Activated naive CD8-positive, alpha-beta T cell treated with anti-CD3 and anti-CD28 coated beads, Interleukin-2, amount 10 ng/mL, durations not matched to agents 7 days and 5 days (primary cell): ENCODE measurements at regions not wholly inside any gene's neighbourhood (a gene's known extent, or its start where the extent isn't known, plus 50 kb on each side); places are given as distances from the start of the nearest gene placed in this dataset.

Source experiments
- ATAC-seq: fragments of 150-1000 bp; cut with Tn5 transposase; one replicate; pipeline ENCODE4 v1.10.0; 2021; ENCODE audit warnings: low read depth, moderate library complexity
- POLR2A ChIA-PET: fragments of 350-600 bp; sonication (Branson Sonifier 250); formaldehyde crosslinking; loops from one replicate; lab custom pipeline; 2021; ENCODE audit warnings: antibody characterized with exemption; lab: Charles Lee
- DNase-seq: peaks from one replicate; pipeline ENCODE4 v3.0.0; 2021
- H3K27ac Mint-ChIP-seq: one replicate; pipeline ENCODE4 v1.8.0; 2022; ENCODE audit warnings: mild to moderate bottlenecking, mixed read lengths
- H3K27me3 Mint-ChIP-seq: one replicate; pipeline ENCODE4 v1.8.0; 2022; ENCODE audit warnings: mild to moderate bottlenecking, moderate library complexity, mixed read lengths
- H3K36me3 Mint-ChIP-seq: one replicate; pipeline ENCODE4 v1.8.0; 2021; ENCODE audit warnings: mild to moderate bottlenecking, mixed read lengths
- H3K4me1 Mint-ChIP-seq: one replicate; pipeline ENCODE4 v1.8.0; 2021; ENCODE audit warnings: mixed read lengths
- H3K4me3 Mint-ChIP-seq: one replicate; pipeline ENCODE4 v1.8.0; 2022; ENCODE audit warnings: mild to moderate bottlenecking, moderate library complexity, mixed read lengths
- H3K9me3 Mint-ChIP-seq: one replicate; pipeline ENCODE4 v1.8.0; 2021; ENCODE audit warnings: mixed read lengths

- Mint-ChIP-seq H3K4me1 (no peaks in the 10 kb centered on the region), H3K4me3 (no peak overlapping the region), H3K27ac (no peak overlapping the region), H3K36me3 (no peaks in the 10 kb centered on the region), H3K9me3 (no peaks in the 10 kb centered on the region), H3K27me3 (no peaks in the 10 kb centered on the region)
- POLR2A ChIA-PET = no interaction called here
- ATAC-seq (no peak), DNase-seq (no peak)
These were observed 198.6 kb upstream of the ESRRG start for GRCh38 chr1:216921866-216922265.

DNA sequence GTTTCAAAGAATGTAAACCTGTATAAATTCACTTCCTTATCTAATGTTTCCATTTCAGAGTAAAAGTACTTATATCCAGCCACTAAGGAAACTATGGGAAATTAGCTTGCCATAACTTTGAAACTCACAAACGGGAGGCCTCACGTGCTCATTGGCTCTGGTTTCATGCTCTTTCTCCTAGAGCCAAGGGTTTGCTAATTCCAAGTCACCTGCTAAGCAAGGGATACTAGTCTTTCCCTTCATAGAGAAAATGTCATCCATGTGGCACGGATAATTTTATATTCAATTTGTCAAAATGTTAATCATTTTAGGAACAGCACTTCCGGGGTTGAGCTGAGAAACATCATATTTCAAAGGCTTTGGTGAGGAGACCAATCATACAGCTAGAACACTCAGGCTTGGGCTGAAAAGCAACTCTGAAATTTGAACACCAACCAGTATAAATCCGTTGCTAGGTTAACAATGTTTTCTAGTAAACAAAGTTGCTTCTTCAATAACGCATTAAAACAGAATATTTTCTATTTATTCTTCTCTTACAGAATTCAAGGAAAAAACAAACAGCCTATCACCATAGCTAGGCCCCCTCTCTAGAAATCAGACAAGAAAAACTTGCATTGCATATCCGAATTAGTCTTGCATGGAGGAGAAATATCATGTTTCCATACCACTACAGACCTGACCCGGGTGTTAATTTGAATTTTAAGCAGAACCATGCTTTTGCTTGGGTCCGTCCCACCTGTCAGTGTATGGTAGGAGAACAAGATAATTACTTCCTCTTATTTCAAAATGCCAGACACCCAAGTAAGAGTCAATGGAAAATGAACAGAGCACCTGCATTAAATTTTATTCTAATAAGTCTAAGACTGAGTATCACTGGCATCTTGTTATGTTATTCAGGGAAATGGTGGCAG lies 196.1 kb upstream of the ESRRG start:
- Mint-ChIP-seq H3K27me3 (no peaks in the 10 kb centered on the region), H3K4me1 (no peaks in the 10 kb centered on the region), H3K36me3 (no peaks in the 10 kb centered on the region), H3K9me3 (no peaks in the 10 kb centered on the region), H3K27ac (no peak overlapping the region), H3K4me3 (no peak overlapping the region)
- POLR2A ChIA-PET = no interaction called here
- ATAC-seq = no peak
- DNase-seq = no peak

DNA sequence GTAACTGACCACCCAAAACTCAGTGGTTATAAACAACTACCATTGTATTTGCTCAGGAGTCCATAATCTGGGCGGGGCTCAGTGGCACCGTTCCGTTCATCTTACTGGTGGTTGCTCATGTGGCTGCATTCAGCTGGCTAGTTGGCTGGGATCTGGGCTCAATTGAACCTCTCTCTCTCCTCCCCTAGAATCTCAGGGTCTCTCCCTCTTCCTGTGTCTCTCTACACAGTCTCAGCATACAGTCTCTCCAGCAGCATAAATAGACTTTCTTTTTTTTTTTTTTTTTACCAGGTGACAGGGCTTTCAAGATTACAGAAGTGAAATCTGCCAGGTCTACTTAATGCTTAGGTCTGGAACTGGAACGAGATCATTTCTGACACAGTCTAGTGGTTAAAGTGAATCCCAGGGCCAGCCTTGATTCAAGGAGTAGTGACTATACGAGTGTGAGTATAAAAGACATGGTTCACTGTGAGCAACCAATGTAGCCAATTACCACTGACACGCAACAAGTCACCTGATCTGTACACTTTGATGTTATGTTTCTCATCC lies 193.7 kb upstream of the ESRRG start:
- H3K27ac Mint-ChIP-seq = no peak overlapping the region
- H3K9me3 Mint-ChIP-seq = no peaks in the 10 kb centered on the region
- POLR2A ChIA-PET = no interaction called here
- no peaks in the 10 kb centered on the region for H3K4me1 Mint-ChIP-seq
- H3K4me3 Mint-ChIP-seq = no peak overlapping the region
- DNase-seq (no peak), ATAC-seq (no peak)
- no peaks in the 10 kb centered on the region for H3K27me3 Mint-ChIP-seq
- no peaks in the 10 kb centered on the region for H3K36me3 Mint-ChIP-seq

- Mint-ChIP-seq H3K9me3 (no peaks in the 10 kb centered on the region), H3K4me3 (no peak overlapping the region), H3K4me1 (no peaks in the 10 kb centered on the region), H3K27ac (no peak overlapping the region), H3K36me3 (no peaks in the 10 kb centered on the region), H3K27me3 (no peaks in the 10 kb centered on the region)
- ATAC-seq (no peak), DNase-seq (no peak)
- POLR2A ChIA-PET = no interaction called here
These were observed 191.7 kb upstream of the ESRRG start for GRCh38 chr1:216914974-216915373.

DNA sequence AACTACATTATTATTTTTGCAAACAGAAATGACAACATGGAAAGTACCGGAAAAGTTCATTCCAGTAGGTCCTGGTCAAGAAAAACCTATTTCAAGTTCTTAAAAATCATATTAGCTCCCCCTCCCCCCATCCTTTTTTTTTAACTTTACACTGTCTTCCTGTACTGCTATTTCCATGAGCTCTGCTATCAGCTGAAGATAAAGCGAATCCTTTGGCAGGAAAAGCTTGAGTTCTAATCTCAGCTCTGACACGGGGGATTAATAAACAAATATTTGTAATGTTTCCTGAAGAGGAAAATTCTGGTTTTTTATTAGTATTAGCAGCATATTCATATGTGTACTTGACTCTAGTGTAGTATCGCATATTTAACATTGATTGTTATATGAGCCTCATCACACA lies 190.7 kb upstream of the ESRRG start:
- Mint-ChIP-seq H3K36me3 (no peaks in the 10 kb centered on the region), H3K4me3 (no peak overlapping the region), H3K4me1 (no peaks in the 10 kb centered on the region), H3K27ac (no peak overlapping the region), H3K27me3 (no peaks in the 10 kb centered on the region), H3K9me3 (no peaks in the 10 kb centered on the region)
- DNase-seq (no peak), ATAC-seq (no peak)
- POLR2A ChIA-PET = no interaction called here

GRCh38 chr1:216910081-216910840 lies 187.0 kb upstream of the ESRRG start:
- POLR2A ChIA-PET = no interaction called here
- no peaks in the 10 kb centered on the region for H3K36me3 Mint-ChIP-seq
- no peaks in the 10 kb centered on the region for H3K4me1 Mint-ChIP-seq
- DNase-seq = no peak
- no peak for ATAC-seq
- no peaks in the 10 kb centered on the region for H3K27me3 Mint-ChIP-seq
- H3K9me3 Mint-ChIP-seq = no peaks in the 10 kb centered on the region
- H3K4me3 Mint-ChIP-seq = no peak overlapping the region
- no peak overlapping the region for H3K27ac Mint-ChIP-seq

- POLR2A ChIA-PET = no interaction called here
- Mint-ChIP-seq H3K4me3 (no peak overlapping the region), H3K27me3 (no peaks in the 10 kb centered on the region), H3K9me3 (no peaks in the 10 kb centered on the region), H3K36me3 (no peaks in the 10 kb centered on the region), H3K4me1 (no peaks in the 10 kb centered on the region), H3K27ac (no peak overlapping the region)
- ATAC-seq (no peak), DNase-seq (no peak)
These were observed 184.9 kb upstream of the ESRRG start for GRCh38 chr1:216908126-216908525.

GRCh38 chr1:216907100-216907499 lies 183.9 kb upstream of the ESRRG start:
- Mint-ChIP-seq H3K27me3 (no peaks in the 10 kb centered on the region), H3K4me3 (no peak overlapping the region), H3K4me1 (no peaks in the 10 kb centered on the region), H3K9me3 (no peaks in the 10 kb centered on the region), H3K36me3 (no peaks in the 10 kb centered on the region), H3K27ac (no peak overlapping the region)
- no peak for DNase-seq
- POLR2A ChIA-PET = no interaction called here
- ATAC-seq = no peak

GRCh38 chr1:216905781-216906180 lies 182.6 kb upstream of the ESRRG start:
- no peaks in the 10 kb centered on the region for H3K36me3 Mint-ChIP-seq
- POLR2A ChIA-PET = no interaction called here

DNA sequence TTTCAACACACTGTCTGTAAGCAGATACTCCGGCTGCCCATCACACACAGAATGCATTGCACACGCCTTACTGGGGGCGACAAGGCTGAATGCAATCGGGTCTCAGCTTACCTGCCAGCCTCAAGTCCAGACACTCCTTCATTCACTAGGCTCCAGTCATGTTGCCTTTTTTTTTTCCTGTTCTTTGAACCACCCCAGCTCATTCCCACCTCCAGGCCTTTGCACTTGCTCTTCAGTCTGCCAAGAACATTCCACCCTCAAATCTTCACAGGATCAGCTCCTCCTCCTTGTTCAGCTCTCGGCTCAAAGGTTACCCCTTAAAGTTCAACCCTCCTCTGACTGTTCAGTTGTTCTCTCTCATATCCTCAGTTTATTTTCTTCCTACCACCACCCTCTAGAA lies 181.9 kb upstream of the ESRRG start:
- no peaks in the 10 kb centered on the region for H3K9me3 Mint-ChIP-seq
- no peak overlapping the region for H3K4me3 Mint-ChIP-seq
- no peak overlapping the region for H3K27ac Mint-ChIP-seq
- H3K27me3 Mint-ChIP-seq = no peaks in the 10 kb centered on the region
- no peak for DNase-seq
- POLR2A ChIA-PET = no interaction called here
- no peaks in the 10 kb centered on the region for H3K36me3 Mint-ChIP-seq
- no peak for ATAC-seq
- H3K4me1 Mint-ChIP-seq = no peaks in the 10 kb centered on the region

More at GRCh38 chr1:216905781-216906180, 182.6 kb upstream of the ESRRG start:
- Mint-ChIP-seq H3K4me1 (no peaks in the 10 kb centered on the region), H3K27ac (no peak overlapping the region), H3K9me3 (no peaks in the 10 kb centered on the region), H3K4me3 (no peak overlapping the region), H3K27me3 (no peaks in the 10 kb centered on the region)
- no peak for DNase-seq
- no peak for ATAC-seq

GRCh38 chr1:216904471-216904870 lies 181.2 kb upstream of the ESRRG start:
- no peaks in the 10 kb centered on the region for H3K4me1 Mint-ChIP-seq
- H3K4me3 Mint-ChIP-seq = no peak overlapping the region
- no peaks in the 10 kb centered on the region for H3K36me3 Mint-ChIP-seq
- ATAC-seq (no peak), DNase-seq (no peak)
- no peak overlapping the region for H3K27ac Mint-ChIP-seq
- no peaks in the 10 kb centered on the region for H3K27me3 Mint-ChIP-seq
- POLR2A ChIA-PET = no interaction called here
- no peaks in the 10 kb centered on the region for H3K9me3 Mint-ChIP-seq

DNA sequence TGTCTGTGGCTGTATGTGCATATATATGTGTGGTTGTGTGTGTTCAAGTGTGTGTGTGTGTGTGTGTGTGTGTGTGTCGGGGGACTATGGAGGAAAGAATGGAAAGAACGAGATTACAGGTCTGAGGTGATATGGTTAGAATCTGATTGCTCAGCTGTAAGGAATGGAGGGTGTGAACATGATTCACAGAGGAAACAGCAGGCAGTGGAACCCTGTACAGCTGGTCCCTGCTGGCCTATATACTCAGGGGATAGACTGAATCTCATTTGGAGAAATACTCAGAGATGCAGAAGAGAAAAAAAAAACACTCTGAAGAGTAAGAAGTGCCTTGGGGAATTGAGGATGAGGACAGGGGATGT lies 180.1 kb upstream of the ESRRG start:
- H3K36me3 Mint-ChIP-seq = no peaks in the 10 kb centered on the region
- DNase-seq (no peak), ATAC-seq (no peak)
- H3K4me1 Mint-ChIP-seq = no peaks in the 10 kb centered on the region
- no peaks in the 10 kb centered on the region for H3K27me3 Mint-ChIP-seq
- H3K4me3 Mint-ChIP-seq = no peak overlapping the region
- POLR2A ChIA-PET = no interaction called here
- H3K27ac Mint-ChIP-seq = no peak overlapping the region
- no peaks in the 10 kb centered on the region for H3K9me3 Mint-ChIP-seq

DNA sequence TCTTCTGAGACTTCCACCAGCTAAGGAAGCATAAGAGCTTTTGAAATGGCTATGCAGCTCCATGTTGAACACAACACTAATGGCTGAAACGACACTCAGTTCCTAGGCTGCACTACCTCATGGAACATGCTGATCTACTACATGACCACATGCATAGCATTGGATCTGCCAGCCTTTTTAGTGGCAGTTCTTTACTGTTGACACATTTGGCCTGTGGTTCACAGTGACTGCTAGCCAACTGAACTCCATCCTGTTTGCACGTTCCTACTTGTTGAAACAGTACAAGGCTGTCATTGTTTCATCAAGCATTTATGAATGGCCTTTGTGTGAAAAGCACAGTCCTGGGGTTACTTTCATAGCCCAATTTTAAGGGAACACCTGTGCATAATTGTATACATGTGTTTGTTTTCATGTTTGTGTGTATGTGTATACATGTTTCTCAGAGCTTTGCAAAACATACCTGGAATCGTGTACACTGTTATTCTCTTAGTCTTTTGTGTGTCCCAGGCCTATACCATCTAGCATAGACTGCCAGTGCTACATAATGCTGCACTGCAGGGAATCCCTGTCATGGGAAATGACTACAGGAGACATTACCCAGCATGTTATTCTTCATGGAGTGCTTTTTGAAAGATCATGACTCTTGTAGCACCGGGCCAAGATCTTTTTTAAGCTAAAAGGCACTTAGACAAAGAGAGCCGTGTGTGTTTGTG lies 179.6 kb upstream of the ESRRG start:
- POLR2A ChIA-PET = no interaction called here

More for the DNA sequence above, 179.6 kb upstream of the ESRRG start:
- no peak for ATAC-seq
- Mint-ChIP-seq H3K36me3 (no peaks in the 10 kb centered on the region), H3K27ac (no peak overlapping the region), H3K9me3 (no peaks in the 10 kb centered on the region), H3K4me3 (no peak overlapping the region), H3K27me3 (no peaks in the 10 kb centered on the region), H3K4me1 (no peaks in the 10 kb centered on the region)
- no peak for DNase-seq
